ENCODE measurements at regions not wholly inside any gene's neighbourhood (a gene's known extent, or its start where the extent isn't known, plus 50 kb on each side); places are given as distances from the start of the nearest gene placed in this dataset. TPM values are rescaled to one million over a fixed set of nuclear protein-coding genes. Genes with fewer than 3 reads are reported as not detected.

DNA sequence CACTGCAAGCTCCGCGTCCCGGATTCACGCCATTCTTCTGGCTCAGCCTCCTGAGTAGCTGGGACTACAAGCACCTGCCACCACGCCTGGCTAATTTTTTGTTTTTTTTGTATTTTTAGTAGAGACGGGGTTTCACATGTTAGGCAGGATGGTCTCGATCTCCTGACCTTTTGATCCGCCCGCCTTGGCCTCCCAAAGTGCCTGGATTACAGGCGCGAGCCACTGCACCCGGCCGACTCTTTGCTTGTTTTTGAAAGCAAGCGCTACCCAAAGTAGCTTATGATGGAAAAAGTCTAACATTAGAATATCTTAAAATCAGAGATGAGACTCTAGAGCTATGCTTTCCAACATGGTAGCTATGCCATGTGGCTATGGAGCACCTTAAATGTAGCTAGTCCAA, 585.5 kb upstream of the ITGA1 start:
- intact Hi-C loops (cut with DNase I): no loop called here

GRCh38 chr5:52204310-52204709, 583.4 kb upstream of the ITGA1 start:
- Histone ChIP-seq H3K27ac (no peak overlapping the region), H3K4me3 (no peak overlapping the region), H3K36me3 (no peaks in the 10 kb centered on the region), H3K27me3 (no peaks in the 10 kb centered on the region), H3K4me1 (no peaks in the 10 kb centered on the region), H3K9me3 (no peaks in the 10 kb centered on the region)
- TF ChIP-seq POLR2A (IDR thresholded peaks at IDR 0.05): no peak
- TF ChIP-seq CTCF (IDR thresholded peaks at IDR 0.05): no peak
- TF ChIP-seq POLR2AphosphoS5 (IDR thresholded peaks at IDR 0.05; ENCODE audit: insufficient read depth in 1 of 2, low read depth in 1 of 2): no peak
- intact Hi-C loops (cut with DNase I): no loop called here
- DNase-seq (ENCODE audit: extremely low spot score in 2 of 2): no peak

More for the DNA sequence above, 585.5 kb upstream of the ITGA1 start:
- DNase-seq (ENCODE audit: extremely low spot score in 2 of 2): no peak
- H3K4me1 ChIP-seq: no peaks in the 10 kb centered on the region
- H3K36me3 ChIP-seq: no peaks in the 10 kb centered on the region
- no peak overlapping the region for H3K27ac ChIP-seq
- H3K9me3 ChIP-seq: no peaks in the 10 kb centered on the region
- TF ChIP-seq CTCF (IDR thresholded peaks at IDR 0.05) (no peak), POLR2A (IDR thresholded peaks at IDR 0.05) (no peak), POLR2AphosphoS5 (IDR thresholded peaks at IDR 0.05; ENCODE audit: insufficient read depth in 1 of 2, low read depth in 1 of 2) (no peak)
- H3K27me3 ChIP-seq: no peaks in the 10 kb centered on the region
- no peak overlapping the region for H3K4me3 ChIP-seq

Small RNA genes lying in the stretch of these regions (small RNA-seq; reads per million reads assigned to genes)
- gene RNA5SP182: not detected

Measured in vagina (tissue), 2 donors.